Fibroblast of skin of left quadriceps (primary cell): ENCODE measurements at regions not wholly inside any gene's neighbourhood (a gene's known extent, or its start where the extent isn't known, plus 50 kb on each side); places are given as distances from the start of the nearest gene placed in this dataset.

Experiments
- DNase-seq, 2 experiments: peaks; one replicate each; pipeline ENCODE4 v3.0.0-alpha.2; 2013; ENCODE audit warnings: low read depth in 2 of 2

DNA sequence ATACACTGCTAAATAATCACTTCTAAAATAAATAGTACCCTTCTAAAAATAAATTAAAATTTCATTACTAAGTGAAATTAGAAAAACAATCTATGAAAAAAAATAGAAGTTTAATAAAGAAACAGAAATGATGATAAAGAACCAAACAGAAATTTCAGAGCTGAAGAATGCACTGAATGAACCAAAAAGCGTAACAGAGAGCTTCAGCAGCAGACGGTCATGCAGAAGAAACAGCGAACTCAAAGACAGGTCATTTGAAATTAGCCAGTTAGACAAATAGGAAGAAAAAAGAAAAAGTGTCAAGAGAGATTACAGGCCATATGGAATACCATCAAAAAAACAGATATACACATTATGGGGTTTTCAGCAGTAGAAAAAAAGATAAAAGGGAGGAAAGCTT, 706.7 kb downstream of the TBC1D32 start:
- DNase-seq: no peak

DNA sequence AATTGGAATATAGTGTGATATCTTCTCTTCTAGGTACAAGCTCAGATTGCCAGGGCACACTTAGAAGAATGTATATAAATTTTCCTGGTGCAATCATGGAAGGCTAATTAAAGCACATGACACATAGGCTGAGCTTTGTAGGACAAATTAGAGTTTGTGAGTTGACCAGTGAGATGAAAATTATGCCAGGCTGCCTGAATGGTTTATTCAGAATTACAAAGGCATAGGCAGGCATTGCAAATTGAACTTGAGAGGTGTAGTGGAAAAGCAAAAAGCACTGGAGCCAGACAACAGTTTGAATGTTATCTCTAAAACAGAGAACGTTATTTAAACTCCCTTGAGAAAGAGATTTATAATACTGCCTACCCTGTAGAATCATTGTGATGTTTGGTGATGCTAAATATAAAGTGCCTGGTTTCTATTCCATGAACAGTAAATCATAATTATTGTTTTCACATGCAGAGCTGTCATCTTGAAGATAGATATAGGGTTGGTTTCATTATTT, 712.1 kb downstream of the TBC1D32 start:
- DNase-seq: no peak

GRCh38 chr6:120620900-120621299, 713.4 kb downstream of the TBC1D32 start:
- DNase-seq: no peak

GRCh38 chr6:120615238-120615637, 719.0 kb downstream of the TBC1D32 start:
- no peak for DNase-seq

GRCh38 chr6:120614723-120615122, 719.6 kb downstream of the TBC1D32 start:
- DNase-seq: no peak

DNA sequence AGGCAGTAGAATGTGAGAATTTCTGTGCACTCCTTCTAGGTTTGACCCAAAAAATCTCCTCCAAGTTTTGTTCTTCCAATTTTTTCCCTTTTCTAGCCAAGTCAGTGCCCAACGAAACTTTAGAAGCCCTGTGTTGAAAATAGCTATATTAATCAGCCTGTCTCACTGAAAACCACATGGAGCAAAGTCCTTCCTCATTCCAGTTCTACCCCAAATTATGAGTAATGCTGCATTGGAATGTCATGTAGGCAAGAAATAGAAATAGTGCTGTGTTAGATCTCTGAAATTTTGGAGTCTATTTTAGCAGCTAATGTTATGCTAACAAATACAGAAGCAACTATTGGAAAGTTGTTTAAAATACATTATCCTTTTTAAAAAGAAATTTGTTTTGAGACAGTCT, 725.5 kb downstream of the TBC1D32 start:
- DNase-seq: peak; percentile 48

DNA sequence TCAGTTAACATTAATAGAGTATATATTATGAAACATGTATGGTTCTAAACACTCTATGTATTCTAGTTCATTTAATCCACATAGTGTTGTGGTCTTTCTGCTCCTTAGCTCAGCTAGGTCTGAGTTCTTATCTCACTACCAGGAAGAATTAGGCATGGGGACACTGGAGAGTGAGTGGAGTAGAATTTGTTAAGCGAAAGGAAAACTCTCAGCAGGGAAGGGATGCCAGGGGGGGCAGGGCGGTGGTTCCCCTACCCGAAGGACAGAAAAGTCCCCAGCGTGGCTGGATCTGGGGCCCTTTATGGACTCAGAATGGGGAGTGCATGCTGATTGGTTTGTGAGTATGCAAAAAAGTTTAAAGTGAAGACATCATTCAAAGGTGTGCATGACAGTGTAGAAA, 727.5 kb downstream of the TBC1D32 start:
- no peak for DNase-seq

GRCh38 chr6:120604510-120604909, 729.8 kb downstream of the TBC1D32 start:
- DNase-seq: no peak

DNA sequence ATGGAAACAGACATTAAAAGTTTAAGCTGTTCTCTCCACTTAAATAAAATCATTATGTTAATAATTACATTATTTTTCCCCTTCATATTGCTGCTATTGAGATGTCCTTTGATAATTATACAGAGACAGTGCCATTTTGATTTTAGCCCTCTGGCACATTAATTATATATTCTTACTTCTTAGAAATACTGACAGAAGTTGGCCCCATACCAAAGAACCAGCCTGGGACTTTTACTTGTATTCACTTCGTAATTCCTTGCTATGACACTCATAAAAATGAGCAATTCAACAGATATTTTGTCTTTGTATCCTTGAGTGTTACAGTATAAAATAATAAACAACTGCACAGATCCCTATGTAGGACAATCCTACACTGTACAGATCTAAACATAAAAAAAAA, 743.7 kb downstream of the TBC1D32 start:
- DNase-seq: no peak

GRCh38 chr6:120588424-120588823, 745.9 kb downstream of the TBC1D32 start:
- DNase-seq: no peak

GRCh38 chr6:120587381-120587780, 746.9 kb downstream of the TBC1D32 start:
- DNase-seq: no peak

- DNase-seq: no peak
These were observed 750.0 kb downstream of the TBC1D32 start for GRCh38 chr6:120584111-120584760.

DNA sequence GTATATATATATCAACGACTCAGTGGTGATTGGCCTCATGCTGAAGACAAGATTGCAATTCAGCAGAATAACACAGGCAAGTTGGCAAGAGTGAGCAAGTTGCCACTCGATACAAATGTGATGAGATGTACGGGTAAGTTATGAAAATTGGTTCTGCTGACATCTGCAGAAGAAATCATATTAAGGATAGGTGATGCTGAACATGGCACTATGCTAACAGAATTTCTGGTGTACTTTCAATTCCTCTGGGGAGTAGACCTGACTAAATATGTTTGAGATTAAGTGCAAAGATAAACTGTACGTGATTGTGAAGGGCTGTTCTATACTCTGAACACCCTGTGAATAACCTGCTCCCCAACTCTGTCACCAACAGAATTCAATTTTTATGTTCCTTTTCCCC, 758.2 kb downstream of the TBC1D32 start:
- DNase-seq: no peak

DNA sequence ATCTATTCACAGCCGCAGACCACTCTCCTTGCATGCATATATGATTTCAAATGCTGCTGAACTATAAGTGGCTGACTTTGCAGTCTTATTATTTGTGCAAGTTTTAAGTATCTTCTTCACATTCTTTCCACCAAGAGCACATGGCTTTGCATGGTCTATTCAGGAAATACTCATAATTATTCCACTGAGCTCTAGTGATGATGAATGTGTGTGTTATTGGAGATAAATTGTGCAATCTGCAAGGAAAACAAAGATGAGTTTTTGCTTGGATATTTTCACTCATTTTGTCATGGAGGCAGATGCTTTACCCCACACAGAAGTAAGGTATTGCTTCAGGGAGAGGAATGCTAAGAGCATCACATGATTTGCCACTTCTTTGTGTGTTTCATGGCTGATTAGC, 764.6 kb downstream of the TBC1D32 start:
- peak; percentile 5 to 12 for DNase-seq

DNA sequence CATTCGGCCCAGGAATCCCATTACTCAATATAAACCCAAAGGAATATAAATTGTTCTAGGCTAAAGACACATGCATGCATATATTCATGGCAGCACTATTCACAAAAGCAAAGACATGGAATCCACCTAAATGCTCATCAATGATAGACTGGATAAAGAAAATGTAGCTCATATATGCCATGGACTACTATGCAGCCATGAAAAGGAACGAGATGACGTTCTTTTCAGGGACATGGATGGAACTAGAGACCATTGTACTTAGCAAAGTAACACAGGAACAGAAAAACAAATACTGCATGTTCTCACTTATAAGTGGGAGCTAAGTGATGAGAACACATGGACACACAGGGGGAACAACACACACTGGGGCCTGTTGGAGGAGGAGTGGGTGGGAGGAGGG, 769.5 kb downstream of the TBC1D32 start:
- no peak for DNase-seq

GRCh38 chr6:120558294-120558693, 776.0 kb downstream of the TBC1D32 start:
- no peak for DNase-seq

GRCh38 chr6:120557554-120557953, 776.7 kb downstream of the TBC1D32 start:
- DNase-seq: no peak

DNA sequence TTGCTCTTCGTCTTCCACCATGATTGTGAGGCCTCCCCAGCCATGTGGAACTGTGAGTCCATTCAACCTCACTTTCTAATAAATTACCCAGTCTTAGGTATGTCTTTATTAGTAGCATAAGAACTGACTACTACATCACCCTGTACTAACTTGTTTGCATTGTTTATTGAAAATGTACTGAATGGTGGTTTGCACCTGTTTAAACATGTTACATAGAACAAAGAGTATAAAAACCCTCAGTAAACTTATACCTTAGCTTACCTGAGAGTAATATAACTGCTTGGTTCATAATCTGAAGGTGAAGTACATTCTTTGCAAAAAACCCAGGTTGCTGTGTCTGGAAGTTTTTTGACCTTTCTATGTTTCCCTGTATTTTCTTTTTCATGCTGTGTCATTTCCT, 777.8 kb downstream of the TBC1D32 start:
- DNase-seq: no peak

DNA sequence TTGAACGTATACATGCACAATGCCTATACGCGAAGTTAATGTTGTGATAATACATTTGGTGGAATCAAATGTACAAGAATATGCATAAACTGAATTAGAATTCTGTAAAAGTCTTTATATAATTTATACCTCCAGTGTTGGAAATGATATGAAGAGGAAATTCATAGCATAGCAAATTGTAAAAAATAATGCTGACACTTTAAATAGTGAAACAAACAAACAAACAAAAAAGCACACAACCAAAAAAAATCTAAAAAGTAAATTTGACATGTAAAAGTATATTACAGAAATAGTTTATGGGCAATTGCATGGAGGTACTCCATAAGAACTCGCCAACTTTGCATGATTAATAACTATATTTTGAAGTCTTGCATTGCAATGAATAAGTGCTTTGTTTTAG, 780.9 kb downstream of the TBC1D32 start:
- DNase-seq: no peak

DNA sequence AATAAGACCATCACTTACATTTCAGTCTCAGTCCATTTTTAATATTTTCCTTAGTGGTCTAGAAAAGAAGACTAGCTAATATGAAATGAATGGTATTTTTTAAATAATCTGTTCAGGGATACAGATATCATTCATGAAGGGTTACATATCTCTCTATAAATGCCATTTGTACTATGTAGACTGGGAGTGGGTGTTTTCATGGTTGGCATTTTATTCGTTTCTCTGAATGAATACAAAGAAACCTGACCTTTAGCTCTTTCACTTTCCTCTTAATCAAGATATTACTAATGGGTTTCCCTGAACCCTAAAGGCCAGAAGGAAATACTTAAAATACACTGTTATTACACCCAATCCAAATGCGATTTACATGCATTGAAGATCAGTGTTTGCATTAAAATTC, 788.9 kb downstream of the TBC1D32 start:
- DNase-seq: no peak

GRCh38 chr6:120534954-120535353, 799.3 kb downstream of the TBC1D32 start:
- no peak for DNase-seq

DNA sequence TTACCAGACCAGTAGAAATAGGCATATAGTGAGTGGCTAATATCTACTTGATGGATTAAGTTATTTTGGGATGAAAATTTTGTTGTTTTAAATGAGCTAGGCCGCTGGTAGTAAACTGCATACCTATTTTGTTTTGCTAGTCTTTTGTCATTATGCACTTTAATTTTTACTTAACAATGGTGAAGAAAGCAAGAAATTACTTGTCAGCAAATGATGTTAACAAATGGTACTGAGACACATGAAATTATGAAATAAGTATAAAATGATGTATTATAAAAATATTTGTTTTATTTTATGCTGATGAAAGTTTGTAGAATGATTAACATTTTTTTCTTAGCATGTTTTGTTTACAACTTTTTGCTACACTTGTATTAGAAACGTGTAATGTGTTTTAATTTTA, 807.7 kb downstream of the TBC1D32 start:
- no peak for DNase-seq

- no peak for DNase-seq
These were observed 819.7 kb downstream of the TBC1D32 start for GRCh38 chr6:120514544-120514943.

- DNase-seq: no peak
These were observed 822.6 kb downstream of the TBC1D32 start for GRCh38 chr6:120511712-120512111.
